ENCODE measurements at regions not wholly inside any gene's neighbourhood (a gene's known extent, or its start where the extent isn't known, plus 50 kb on each side); places are given as distances from the start of the nearest gene placed in this dataset.
"Not testable (repeated sequence)": the region's sequence is repeated elsewhere in the genome, so short reads cannot be mapped to it uniquely, and the experiment has no call there.

GRCh38 chr18:43341014-43341413 is 63.7 kb upstream of the SYT4 start:
- no peak for DNase-seq

- no peak for DNase-seq
Measured at GRCh38 chr18:43350176-43350575, 72.9 kb upstream of the SYT4 start.

GRCh38 chr18:43364535-43364934 is 87.2 kb upstream of the SYT4 start:
- DNase-seq: no peak

GRCh38 chr18:43367895-43368294 is 90.6 kb upstream of the SYT4 start:
- DNase-seq: no peak

GRCh38 chr18:43369311-43369710 is 92.0 kb upstream of the SYT4 start:
- DNase-seq: not testable (repeated sequence)

- no peak for DNase-seq
Measured at GRCh38 chr18:43372773-43373172, 95.5 kb upstream of the SYT4 start.

GRCh38 chr18:43380104-43380672 is 102.9 kb upstream of the SYT4 start:
- no peak for DNase-seq

GRCh38 chr18:43382641-43383403 is 105.5 kb upstream of the SYT4 start:
- DNase-seq: no peak

GRCh38 chr18:43389163-43389562 is 111.9 kb upstream of the SYT4 start:
- DNase-seq: no peak

GRCh38 chr18:43392168-43392567 is 114.9 kb upstream of the SYT4 start:
- DNase-seq: no peak

GRCh38 chr18:43393174-43393573 is 115.9 kb upstream of the SYT4 start:
- DNase-seq: no peak

- DNase-seq: no peak
Measured at GRCh38 chr18:43396266-43396665, 119.0 kb upstream of the SYT4 start.

GRCh38 chr18:43398601-43399000 is 121.3 kb upstream of the SYT4 start:
- no peak for DNase-seq

GRCh38 chr18:43405097-43405496 is 127.8 kb upstream of the SYT4 start:
- DNase-seq: no peak

GRCh38 chr18:43414006-43414405 is 136.7 kb upstream of the SYT4 start:
- no peak for DNase-seq

GRCh38 chr18:43420091-43420490 is 142.8 kb upstream of the SYT4 start:
- no peak for DNase-seq

- no peak for DNase-seq
Measured at GRCh38 chr18:43420950-43421349, 143.7 kb upstream of the SYT4 start.

- no peak for DNase-seq
Measured at GRCh38 chr18:43422518-43422917, 145.2 kb upstream of the SYT4 start.

- no peak for DNase-seq
Measured at GRCh38 chr18:43435851-43436250, 158.6 kb upstream of the SYT4 start.

- no peak for DNase-seq
Measured at GRCh38 chr18:43442131-43442530, 164.8 kb upstream of the SYT4 start.

GRCh38 chr18:43442571-43442970 is 165.3 kb upstream of the SYT4 start:
- no peak for DNase-seq

- DNase-seq: no peak
Measured at GRCh38 chr18:43465483-43465882, 188.2 kb upstream of the SYT4 start.

GRCh38 chr18:43471873-43472272 is 194.6 kb upstream of the SYT4 start:
- DNase-seq: no peak

GRCh38 chr18:43481069-43481468 is 203.8 kb upstream of the SYT4 start:
- DNase-seq: no peak

GRCh38 chr18:43482136-43482535 is 204.8 kb upstream of the SYT4 start:
- no peak for DNase-seq
